GM12891 (cell line): ENCODE measurements at regions not wholly inside any gene's neighbourhood (a gene's known extent, or its start where the extent isn't known, plus 50 kb on each side); places are given as distances from the start of the nearest gene placed in this dataset.

ENCODE experiments used
- PAX5 ChIP-seq: IDR thresholded peaks from 2 replicates; pipeline ENCODE4 v1.6.1; 2011; ENCODE audit warnings: low read length, moderate library complexity, mild to moderate bottlenecking; ENCODE audit not compliant: insufficient read depth, severe bottlenecking
- POLR2A ChIP-seq: IDR thresholded peaks from 2 replicates; pipeline ENCODE4 v1.6.1; 2011; ENCODE audit warnings: low read depth, low read length, control low read depth
- POLR2AphosphoS5 ChIP-seq: IDR thresholded peaks from 2 replicates; pipeline ENCODE4 v1.6.1; 2011; ENCODE audit warnings: low read depth, low read length, control low read depth
- POU2F2 ChIP-seq: IDR thresholded peaks from 2 replicates; pipeline ENCODE4 v1.6.1; 2011; ENCODE audit warnings: low read depth, mild to moderate bottlenecking, control low read depth, low read length, moderate library complexity
- SPI1 ChIP-seq: IDR thresholded peaks from 2 replicates; pipeline ENCODE4 v1.6.1; 2011; ENCODE audit warnings: low read depth, low read length, control low read depth
- TAF1 ChIP-seq: IDR thresholded peaks from 2 replicates; pipeline ENCODE4 v1.6.1; 2011; ENCODE audit warnings: low read depth, low read length, control low read depth

- TF ChIP-seq TAF1 (no peak), POLR2AphosphoS5 (no peak), POLR2A (no peak), POU2F2 (no peak), PAX5 (no peak), SPI1 (no peak)
Measured at GRCh38 chr1:60423146-60423780, 349.7 kb upstream of the C1orf87 start.
